Kidney epithelial cell (primary cell): ENCODE measurements at regions not wholly inside any gene's neighbourhood (a gene's known extent, or its start where the extent isn't known, plus 50 kb on each side); places are given as distances from the start of the nearest gene placed in this dataset.

ENCODE experiments used
- DNase-seq: peaks from one replicate; pipeline ENCODE4 v3.0.0-alpha.2; 2010; ENCODE audit warnings: low read depth
- H3K27me3 ChIP-seq: 2 replicates; pipeline ENCODE4 v1.6.0; 2011; ENCODE audit warnings: low read length; ENCODE audit not compliant: control insufficient read depth, insufficient read depth
- H3K36me3 ChIP-seq: 2 replicates; pipeline ENCODE4 v1.5.1; 2011; ENCODE audit warnings: low read length; ENCODE audit not compliant: control insufficient read depth, insufficient read depth
- H3K4me3 ChIP-seq: 2 replicates; pipeline ENCODE4 v1.5.1; 2011; ENCODE audit warnings: low read depth, mild to moderate bottlenecking, control low read depth, low read length
- TF ChIP-seq, protein P1 (sequence below): IDR thresholded peaks from 2 replicates; pipeline ENCODE4 v1.5.1; 2011; ENCODE audit warnings: mild to moderate bottlenecking, moderate library complexity, low read length, control low read depth, inconsistent platforms; ENCODE audit not compliant: insufficient read depth, poor library complexity, severe bottlenecking

DNA sequence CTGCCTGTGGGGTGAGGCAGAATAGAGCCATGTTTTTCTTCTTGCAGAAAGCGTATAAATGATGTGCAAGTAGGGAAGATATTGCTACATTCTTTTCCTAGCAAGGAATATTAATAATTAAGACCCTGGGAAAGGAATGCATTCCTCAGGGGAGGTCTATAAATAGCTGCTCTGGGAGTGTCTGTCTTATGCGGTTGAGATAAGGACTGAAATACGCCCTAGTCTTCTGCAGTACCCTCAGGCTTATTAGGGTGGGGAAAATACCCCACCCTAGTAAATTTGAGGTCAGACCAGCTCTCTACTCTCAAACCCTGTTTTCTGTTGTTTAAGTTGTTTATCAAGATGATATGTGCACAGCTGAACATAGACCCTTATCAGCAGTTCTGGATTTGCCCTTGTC is 155.9 kb upstream of the HMCN1 start:
- Histone ChIP-seq H3K4me3 (no peak overlapping the region), H3K36me3 (no peaks in the 10 kb centered on the region), H3K27me3 (no peaks in the 10 kb centered on the region)
- TF ChIP-seq, protein P1, sequence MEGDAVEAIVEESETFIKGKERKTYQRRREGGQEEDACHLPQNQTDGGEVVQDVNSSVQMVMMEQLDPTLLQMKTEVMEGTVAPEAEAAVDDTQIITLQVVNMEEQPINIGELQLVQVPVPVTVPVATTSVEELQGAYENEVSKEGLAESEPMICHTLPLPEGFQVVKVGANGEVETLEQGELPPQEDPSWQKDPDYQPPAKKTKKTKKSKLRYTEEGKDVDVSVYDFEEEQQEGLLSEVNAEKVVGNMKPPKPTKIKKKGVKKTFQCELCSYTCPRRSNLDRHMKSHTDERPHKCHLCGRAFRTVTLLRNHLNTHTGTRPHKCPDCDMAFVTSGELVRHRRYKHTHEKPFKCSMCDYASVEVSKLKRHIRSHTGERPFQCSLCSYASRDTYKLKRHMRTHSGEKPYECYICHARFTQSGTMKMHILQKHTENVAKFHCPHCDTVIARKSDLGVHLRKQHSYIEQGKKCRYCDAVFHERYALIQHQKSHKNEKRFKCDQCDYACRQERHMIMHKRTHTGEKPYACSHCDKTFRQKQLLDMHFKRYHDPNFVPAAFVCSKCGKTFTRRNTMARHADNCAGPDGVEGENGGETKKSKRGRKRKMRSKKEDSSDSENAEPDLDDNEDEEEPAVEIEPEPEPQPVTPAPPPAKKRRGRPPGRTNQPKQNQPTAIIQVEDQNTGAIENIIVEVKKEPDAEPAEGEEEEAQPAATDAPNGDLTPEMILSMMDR = no peak
- DNase-seq = no peak

DNA sequence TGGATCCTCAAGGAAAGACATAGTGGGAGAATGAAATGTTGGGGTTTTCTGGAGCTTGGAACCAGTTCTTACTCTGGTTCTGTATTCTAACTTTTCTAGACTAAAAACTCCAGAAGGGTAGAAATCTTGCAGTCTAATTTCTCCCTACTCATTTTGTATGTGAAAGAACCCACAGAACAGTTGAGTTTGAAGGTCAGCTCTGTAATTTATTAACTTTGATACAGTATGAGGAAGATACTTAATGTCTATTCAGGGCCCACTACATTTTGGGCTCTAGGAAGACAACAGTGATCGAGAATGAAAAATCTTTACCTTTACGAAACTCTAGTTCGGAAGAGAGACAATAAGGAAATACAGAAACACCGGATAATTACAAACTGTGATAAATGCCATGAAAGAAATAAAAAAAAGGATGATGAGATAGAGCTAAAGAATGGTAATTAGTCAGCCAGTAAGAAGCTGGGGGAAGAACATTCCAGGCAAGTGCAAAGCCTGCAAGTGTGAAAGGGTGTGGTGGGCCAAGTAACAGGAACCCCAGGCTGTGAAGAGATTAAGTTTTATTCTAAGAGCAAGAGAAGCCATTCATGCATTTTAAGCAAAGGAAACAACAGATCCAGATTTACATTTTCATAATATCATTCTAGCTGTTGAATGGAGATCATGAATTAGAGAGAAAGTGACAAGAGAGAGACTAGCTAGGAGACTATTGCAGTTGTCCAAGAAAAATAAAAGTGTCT is 159.9 kb upstream of the HMCN1 start:
- TF ChIP-seq, protein P1 = no peak
- no peaks in the 10 kb centered on the region for H3K36me3 ChIP-seq
- H3K27me3 ChIP-seq = no peaks in the 10 kb centered on the region
- no peak overlapping the region for H3K4me3 ChIP-seq
- no peak for DNase-seq

DNA sequence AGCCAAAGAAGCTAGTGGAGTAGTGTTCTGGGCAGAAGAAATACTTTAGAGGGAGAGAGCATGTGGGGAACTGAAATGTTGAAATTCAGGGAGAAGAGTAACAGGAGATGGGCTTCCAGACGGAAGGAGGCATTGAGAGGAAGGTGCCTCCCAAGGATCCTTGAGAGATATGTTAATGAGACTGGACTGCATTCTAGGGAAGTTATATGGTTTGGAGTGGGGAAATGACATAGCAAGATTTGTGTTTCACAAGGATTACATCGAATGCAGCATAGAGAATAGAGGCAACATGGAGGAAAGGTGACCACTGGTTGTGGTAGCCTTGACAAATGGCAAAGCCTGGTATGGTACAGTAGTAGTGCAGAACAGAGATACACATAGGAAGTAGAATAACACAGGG is 160.5 kb upstream of the HMCN1 start:
- no peaks in the 10 kb centered on the region for H3K27me3 ChIP-seq
- H3K4me3 ChIP-seq = no peak overlapping the region
- no peaks in the 10 kb centered on the region for H3K36me3 ChIP-seq
- TF ChIP-seq, protein P1 = no peak
- no peak for DNase-seq

DNA sequence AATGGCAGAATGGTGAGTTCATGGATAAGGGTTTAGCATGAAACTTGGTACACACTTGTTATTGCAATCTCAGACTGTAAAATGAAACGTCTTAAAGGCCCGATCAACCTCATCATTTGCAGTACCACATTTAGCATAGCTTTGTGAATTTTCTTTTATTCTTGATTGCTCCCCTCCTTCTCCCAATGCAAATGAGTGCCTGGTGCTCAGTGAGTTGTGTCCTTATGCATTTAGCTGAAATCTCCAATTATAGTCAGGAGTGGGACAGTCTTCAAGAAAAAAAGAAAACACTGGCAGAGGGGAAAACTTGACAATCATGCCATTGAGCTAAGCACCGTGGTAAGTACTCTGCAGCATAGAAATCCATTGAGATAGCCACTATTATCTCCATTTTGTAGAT is 161.0 kb upstream of the HMCN1 start:
- TF ChIP-seq, protein P1 = no peak
- no peaks in the 10 kb centered on the region for H3K36me3 ChIP-seq
- no peaks in the 10 kb centered on the region for H3K27me3 ChIP-seq
- DNase-seq = no peak
- no peak overlapping the region for H3K4me3 ChIP-seq

DNA sequence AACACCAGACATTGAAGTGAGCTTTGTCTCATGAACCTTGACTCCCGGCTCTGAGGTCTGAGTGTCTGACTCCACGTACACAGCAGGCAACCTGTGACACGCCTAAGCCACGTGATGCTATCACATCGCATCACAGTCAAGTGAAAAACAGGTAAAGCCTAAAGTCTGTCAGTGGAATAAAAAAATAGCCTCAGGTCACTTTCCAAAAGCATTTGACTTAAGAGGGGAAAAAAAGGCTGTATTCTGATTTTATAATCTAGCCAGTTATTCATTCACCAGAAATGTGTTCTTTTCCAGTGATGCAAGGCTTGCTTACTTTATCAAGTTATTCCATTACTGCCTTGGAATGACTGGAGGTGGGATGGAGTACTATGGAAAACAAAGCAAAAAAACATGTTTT is 163.2 kb upstream of the HMCN1 start:
- DNase-seq = no peak
- TF ChIP-seq, protein P1 = no peak

More for the DNA sequence above, 163.2 kb upstream of the HMCN1 start:
- H3K4me3 ChIP-seq = no peak overlapping the region
- no peaks in the 10 kb centered on the region for H3K36me3 ChIP-seq
- no peaks in the 10 kb centered on the region for H3K27me3 ChIP-seq
